IPS DF 4.7 (cell line): ENCODE measurements at regions not wholly inside any gene's neighbourhood (a gene's known extent, or its start where the extent isn't known, plus 50 kb on each side); places are given as distances from the start of the nearest gene placed in this dataset.
"Not testable (repeated sequence)": the region's sequence is repeated elsewhere in the genome, so short reads cannot be mapped to it uniquely, and the experiment has no call there.

Source experiments
- DNase-seq: peaks from one replicate; pipeline ENCODE4 v3.0.0-alpha.2; 2013; ENCODE audit warnings: low spot score; ENCODE audit errors: extremely low read depth

GRCh38 chrX:45699158-45699557 lies 498.5 kb upstream of the DIPK2B start:
- DNase-seq = no peak

DNA sequence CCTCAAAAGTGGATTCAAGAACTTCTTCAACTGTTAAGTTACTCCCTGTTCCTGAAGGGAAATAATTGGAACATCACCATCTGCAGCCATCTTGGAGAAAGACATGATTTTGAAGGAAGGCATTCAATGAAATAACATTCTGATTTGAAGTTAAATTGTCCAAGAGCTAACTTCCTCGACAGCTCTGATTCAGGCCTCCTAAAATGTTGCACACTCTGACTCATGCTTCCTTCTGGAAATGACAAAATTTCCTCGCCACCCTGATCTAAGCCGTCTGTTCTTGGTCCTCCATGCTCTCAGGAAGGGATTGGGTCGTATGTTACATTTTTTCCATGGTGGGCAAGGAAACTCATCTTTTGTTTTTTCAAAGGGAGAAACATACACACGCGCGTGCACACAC lies 496.9 kb upstream of the DIPK2B start:
- DNase-seq = no peak

DNA sequence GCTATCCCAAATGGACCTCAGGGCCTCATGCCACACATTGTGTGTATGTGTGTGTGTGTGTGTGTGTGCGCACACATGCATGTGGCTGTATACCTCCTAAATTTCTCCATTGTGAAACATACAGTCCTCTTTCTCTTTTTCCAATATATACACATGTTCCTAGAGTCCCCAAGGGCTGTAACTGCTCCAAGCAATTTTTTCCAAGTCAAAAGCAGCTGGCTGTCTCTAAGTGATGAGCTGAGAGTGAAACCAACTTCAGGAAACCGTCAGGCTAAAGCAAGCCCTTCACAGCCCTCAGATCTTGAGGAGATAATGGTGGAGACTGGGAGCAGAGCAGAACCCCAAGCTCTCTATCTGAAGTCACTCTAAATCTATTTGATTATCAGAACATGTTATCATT lies 496.1 kb upstream of the DIPK2B start:
- no peak for DNase-seq

GRCh38 chrX:45689971-45690370 lies 489.3 kb upstream of the DIPK2B start:
- no peak for DNase-seq

DNA sequence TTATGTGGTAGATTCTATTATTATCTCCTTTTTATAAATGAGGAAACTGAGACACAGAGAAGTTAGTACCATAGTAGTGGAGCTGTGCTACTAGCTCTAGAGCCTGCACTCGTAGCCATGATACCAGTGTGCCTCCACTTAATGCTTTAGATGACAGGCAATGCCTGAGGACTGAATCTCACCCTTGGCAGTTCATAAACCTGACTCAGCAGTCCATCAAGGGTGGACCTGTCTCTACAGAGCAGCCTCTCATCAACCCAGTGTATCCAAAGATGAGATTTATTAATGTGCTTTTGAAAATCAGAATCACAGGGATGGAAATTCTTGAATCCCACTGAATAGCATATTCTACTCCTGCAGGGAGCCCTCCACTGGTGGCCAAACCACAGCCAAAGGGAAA lies 483.2 kb upstream of the DIPK2B start:
- DNase-seq = no peak

GRCh38 chrX:45681891-45682290 lies 481.2 kb upstream of the DIPK2B start:
- DNase-seq = no peak

DNA sequence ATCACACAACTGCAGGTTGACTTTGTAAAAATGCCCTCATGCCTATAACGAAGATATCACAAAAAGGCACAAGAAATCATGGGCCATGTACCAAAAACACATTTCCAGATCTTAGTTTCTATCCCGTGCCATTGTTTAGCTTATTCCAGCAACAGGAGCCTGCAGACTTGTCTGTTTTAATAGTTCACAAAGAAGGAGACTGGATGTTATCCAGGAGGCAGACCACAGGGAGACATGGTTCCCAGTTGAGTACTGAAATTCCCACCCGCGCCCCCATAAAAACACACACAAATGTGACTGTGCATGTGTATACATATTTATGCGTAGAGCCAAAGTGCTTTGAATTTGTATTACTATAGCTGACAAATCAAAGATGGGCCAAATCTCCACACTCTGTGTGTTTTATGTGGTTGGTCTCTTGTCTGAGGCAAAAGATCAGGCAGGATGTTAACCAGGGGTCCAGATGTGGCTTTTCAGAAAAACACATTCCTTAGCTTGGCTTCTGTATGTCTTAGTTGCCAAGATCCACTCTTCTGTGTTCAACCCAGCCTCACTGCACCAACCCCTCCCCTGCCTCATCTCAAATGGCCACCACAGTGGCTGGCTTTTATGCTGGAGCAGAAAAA lies 469.2 kb upstream of the DIPK2B start:
- no peak for DNase-seq

- DNase-seq = no peak
Observed at GRCh38 chrX:45668686-45669443, 468.2 kb upstream of the DIPK2B start.

DNA sequence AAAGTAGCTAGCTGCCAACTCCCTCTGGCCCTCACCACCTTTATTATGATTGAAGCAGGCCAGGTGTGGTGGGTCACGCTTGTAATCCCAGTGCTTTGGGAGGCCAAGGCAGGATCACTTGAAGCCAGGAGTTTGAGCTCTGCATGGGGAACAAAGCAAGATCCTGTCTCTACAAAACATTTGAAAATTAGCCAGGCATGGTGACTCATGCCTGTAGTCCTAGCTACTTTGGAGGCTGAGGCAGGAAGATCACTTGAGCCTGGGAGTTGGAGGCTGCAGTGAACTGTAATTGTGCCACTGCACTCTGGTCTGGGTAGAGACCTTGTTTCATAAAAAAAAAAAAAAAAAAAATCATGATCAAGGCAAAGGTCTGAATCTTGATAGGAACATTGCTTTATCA lies 467.0 kb upstream of the DIPK2B start:
- DNase-seq = no peak

- DNase-seq = no peak
Observed at GRCh38 chrX:45664727-45665290, 464.1 kb upstream of the DIPK2B start.

GRCh38 chrX:45660477-45660876 lies 459.8 kb upstream of the DIPK2B start:
- no peak for DNase-seq

GRCh38 chrX:45633419-45633818 lies 432.7 kb upstream of the DIPK2B start:
- DNase-seq = no peak

GRCh38 chrX:45632506-45632905 lies 431.8 kb upstream of the DIPK2B start:
- no peak for DNase-seq

DNA sequence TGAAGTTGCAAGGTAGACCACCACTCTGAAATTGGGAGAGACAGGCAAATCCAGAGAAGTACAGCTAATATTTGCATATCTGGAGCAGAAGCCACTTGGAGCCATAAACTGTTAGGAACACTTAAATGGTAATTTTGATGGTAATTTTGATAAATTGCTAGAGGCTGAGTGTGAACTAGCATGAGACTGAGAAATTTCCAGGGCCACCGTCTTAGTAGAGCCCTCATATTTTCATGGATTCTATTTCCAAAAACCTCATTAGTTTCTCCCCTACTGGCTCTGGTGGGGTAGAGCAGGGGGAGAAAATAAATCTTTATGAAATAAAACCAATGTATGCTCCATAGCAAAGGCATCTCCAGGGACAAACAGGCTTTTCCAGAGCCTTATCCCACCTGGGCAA lies 429.4 kb upstream of the DIPK2B start:
- DNase-seq = no peak

DNA sequence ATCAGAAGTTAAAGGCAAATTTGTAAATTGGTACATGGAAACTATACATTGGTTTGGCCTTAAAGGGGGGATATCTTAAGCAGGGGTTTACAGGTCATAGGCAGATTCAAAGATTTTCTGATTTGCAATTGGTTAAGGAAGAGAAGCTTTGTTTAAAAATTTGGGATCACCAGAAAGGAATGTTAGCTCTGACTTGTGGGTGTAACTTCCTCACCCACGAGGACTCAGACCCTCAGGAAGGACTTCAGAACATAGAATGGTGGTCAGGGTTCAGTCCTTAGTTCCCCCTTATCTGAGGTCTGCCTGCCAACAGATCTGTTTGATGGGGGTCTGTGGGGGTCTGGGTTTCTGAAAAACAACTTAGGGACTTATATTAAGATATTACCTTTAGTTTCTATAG lies 427.4 kb upstream of the DIPK2B start:
- no peak for DNase-seq

DNA sequence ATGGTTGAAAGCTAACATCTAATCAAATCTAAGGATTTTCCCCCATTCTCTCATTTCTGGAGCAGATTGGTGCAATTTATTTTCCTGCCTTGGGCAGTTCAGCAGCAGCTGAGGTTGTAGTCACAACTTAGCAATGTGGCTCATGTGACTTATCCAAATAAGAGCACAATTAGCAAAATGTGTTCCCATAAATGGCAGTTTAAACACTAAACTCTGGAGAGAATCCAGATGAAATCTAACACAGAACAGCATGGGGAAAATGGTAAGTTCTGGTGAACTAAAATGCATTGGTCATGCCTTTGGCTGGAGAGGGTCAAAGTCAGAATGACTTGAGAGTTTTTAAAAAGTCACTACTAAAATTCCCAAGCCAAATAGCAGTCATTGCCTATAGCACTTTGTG lies 422.6 kb upstream of the DIPK2B start:
- no peak for DNase-seq

DNA sequence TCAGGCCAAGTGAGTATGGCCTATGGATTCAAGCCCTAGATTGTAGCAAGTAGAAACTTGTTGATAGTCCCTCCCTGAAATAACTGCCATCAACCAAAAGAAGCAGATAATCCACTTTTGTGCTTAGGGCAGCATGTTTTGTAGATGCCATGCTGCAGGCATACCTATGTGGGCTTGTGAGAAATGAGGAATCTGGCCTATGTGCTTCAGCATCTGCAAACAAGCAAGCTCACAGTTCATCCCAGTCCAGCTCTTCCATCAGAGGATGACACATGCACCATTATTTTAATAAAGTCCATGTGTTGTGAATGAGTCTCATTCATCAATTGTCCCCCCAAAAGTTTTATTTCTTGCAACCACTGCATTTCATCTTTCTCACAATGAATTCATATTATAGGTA lies 421.9 kb upstream of the DIPK2B start:
- DNase-seq = no peak

DNA sequence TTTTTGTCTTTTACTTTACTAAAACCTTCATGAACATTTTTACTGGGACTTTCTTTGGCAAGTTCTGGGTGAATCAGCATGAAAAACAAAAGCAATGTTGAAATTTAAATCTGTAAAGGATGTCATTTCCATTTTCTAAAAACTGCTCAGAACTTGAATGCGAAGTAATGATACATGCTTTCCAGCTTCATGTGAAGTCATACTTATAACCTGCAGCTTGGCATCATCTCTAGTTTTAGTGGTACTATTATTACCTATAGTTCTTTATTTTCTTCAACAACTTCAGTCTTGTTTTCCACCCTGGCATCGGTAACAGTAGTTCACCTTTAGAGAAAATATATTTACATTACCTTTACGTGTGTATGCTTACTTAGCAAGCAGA lies 421.4 kb upstream of the DIPK2B start:
- DNase-seq = no peak

- no peak for DNase-seq
Observed at GRCh38 chrX:45621376-45622041, 420.8 kb upstream of the DIPK2B start.

DNA sequence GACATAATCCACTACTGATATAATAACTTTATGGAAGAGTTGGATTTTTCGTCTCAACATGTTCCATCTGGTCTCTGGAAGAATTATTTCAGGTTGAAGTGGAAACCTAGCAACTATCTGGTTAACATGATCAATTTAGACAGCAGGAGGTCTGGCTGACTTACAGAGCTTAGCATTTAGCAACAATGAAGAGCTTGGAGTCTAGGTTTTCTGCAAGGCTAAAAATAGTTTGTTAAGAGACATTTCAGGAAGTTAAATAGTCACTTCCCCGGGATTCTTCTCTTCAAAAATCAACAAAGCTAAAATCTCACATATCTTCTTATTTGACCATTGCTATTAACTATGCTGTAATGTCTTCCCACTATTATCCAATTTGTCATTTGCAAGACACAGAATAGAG lies 418.6 kb upstream of the DIPK2B start:
- DNase-seq = no peak

DNA sequence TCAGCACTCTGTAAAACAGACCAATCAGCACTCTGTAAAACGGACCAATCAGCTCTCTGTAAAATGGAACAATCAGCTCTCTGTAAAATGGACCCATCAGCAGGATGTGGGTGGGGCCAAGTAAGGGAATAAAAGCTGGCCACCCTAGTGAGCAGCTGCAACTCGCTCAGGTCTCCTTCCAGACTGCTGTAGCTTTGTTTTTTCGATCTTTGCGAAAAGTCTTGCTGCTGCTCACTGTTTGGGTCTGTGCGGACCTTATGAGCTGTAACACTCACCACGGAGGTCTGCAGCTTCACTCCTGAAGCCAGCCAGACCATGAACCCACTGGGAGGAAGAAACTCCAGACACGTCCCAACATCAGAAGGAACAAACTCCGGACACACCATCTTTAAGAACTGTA lies 414.9 kb upstream of the DIPK2B start:
- not testable (repeated sequence) for DNase-seq

DNA sequence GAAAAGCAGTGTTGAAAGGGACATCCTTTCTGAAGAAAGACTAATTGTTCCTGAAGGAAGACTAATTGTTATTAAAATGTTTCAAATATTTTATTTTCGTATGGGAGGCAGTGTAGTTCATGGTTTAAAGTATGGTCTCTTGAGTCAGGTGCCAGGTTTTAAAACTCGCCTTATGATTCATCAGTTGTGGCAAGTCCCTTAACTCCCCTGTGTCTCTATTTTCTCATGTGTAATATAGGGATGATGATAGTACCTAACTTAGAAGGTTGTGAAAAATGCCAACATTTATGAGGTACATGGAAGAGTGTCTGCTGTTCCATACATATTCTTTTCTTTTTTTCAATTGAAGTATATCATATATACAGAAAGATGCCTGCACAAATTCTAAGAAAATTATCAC lies 414.2 kb upstream of the DIPK2B start:
- DNase-seq = no peak

GRCh38 chrX:45602151-45602550 lies 401.5 kb upstream of the DIPK2B start:
- no peak for DNase-seq
